IMR-90 (cell line): ENCODE measurements at regions not wholly inside any gene's neighbourhood (a gene's known extent, or its start where the extent isn't known, plus 50 kb on each side); places are given as distances from the start of the nearest gene placed in this dataset.

Experiments used
- ATAC-seq: fragments of 200-7000 bp; cut with Tn5 transposase; 2 replicates; pipeline ENCODE4 v1.9.1; 2020; ENCODE audit warnings: low read depth, mild to moderate bottlenecking, moderate library complexity
- BruUV-seq: library from RNA; stranded (reverse); fragments of 400-500 nt; replicated peaks from 2 replicates; lab custom pipeline; 2021; lab: Mats Ljungman, UMichigan
- CTCF ChIA-PET: fragments of 300-600 bp; formaldehyde crosslinking; extraction: SDS; loops from one replicate; lab custom pipeline; 2021; ENCODE audit warnings: antibody characterized with exemption; lab: Yijun Ruan, JAX
- POLR2A ChIA-PET: fragments of 300-600 bp; sonication (Branson Sonifier 250); formaldehyde crosslinking; loops from one replicate; lab custom pipeline; 2022; ENCODE audit warnings: antibody characterized with exemption; ENCODE audit not compliant: unreplicated experiment; lab: Charles Lee
- DNase-seq: peaks from one replicate; pipeline ENCODE4 v3.0.0; 2013
- H2AFZ ChIP-seq: replicated peaks from 2 replicates; pipeline ENCODE3; 2013; ENCODE audit warnings: low read length, mild to moderate bottlenecking; ENCODE audit not compliant: poor library complexity
- H2AK5ac ChIP-seq: 2 replicates; pipeline ENCODE4 v1.6.1; 2013; ENCODE audit warnings: low read depth, low read length, inconsistent platforms
- H2AK9ac ChIP-seq: replicated peaks from 2 replicates; pipeline ENCODE3; 2013; ENCODE audit warnings: mild to moderate bottlenecking, low read depth, low read length, moderate library complexity; ENCODE audit not compliant: poor library complexity
- H2BK120ac ChIP-seq: 2 replicates; pipeline ENCODE4 v1.6.1; 2013; ENCODE audit warnings: low read depth, low read length, inconsistent platforms
- H2BK15ac ChIP-seq: 3 replicates; pipeline ENCODE4 v1.6.1; 2013; ENCODE audit warnings: low read depth, low read length, inconsistent platforms
- H2BK20ac ChIP-seq: 2 replicates; pipeline ENCODE4 v1.6.1; 2013; ENCODE audit warnings: low read depth, mild to moderate bottlenecking, inconsistent platforms, low read length, moderate library complexity
- H2BK5ac ChIP-seq: 2 replicates; pipeline ENCODE4 v1.6.1; 2013; ENCODE audit warnings: mild to moderate bottlenecking, low read depth, low read length, inconsistent platforms; ENCODE audit not compliant: poor library complexity, severe bottlenecking
- H3K14ac ChIP-seq: replicated peaks from 2 replicates; pipeline ENCODE4 v1.6.1; 2013; ENCODE audit warnings: low read depth, low read length, inconsistent platforms
- H3K18ac ChIP-seq: 2 replicates; pipeline ENCODE4 v1.6.1; 2013; ENCODE audit warnings: low read depth, low read length, control low read depth
- H3K23ac ChIP-seq: 2 replicates; pipeline ENCODE4 v1.6.1; 2013; ENCODE audit warnings: low read depth, low read length, inconsistent platforms
- H3K27ac ChIP-seq: 2 replicates; pipeline ENCODE4 v1.5.1; 2013; ENCODE audit warnings: mild to moderate bottlenecking, control low read depth, low read length; ENCODE audit not compliant: insufficient read depth
- H3K27me3 ChIP-seq: 2 replicates; pipeline ENCODE4 v1.6.1; 2013; ENCODE audit warnings: low read length; ENCODE audit not compliant: control insufficient read depth, insufficient read depth
- H3K36me3 ChIP-seq: 2 replicates; pipeline ENCODE4 v1.6.1; 2013; ENCODE audit warnings: low read length, mixed read lengths; ENCODE audit not compliant: control insufficient read depth, insufficient read depth
- H3K4ac ChIP-seq: 2 replicates; pipeline ENCODE4 v1.6.1; 2013; ENCODE audit warnings: low read depth, low read length, inconsistent platforms
- H3K4me1 ChIP-seq: 2 replicates; pipeline ENCODE4 v1.6.1; 2013; ENCODE audit warnings: low read length, mixed read lengths; ENCODE audit not compliant: control insufficient read depth, insufficient read depth
- H3K4me2 ChIP-seq: 2 replicates; pipeline ENCODE4 v1.6.1; 2013; ENCODE audit warnings: low read depth, mild to moderate bottlenecking, control low read depth, low read length, moderate library complexity
- H3K4me3 ChIP-seq: 2 replicates; pipeline ENCODE4 v1.5.1; 2013; ENCODE audit warnings: low read depth, mild to moderate bottlenecking, control low read depth, low read length, moderate library complexity; ENCODE audit not compliant: insufficient read depth
- H3K56ac ChIP-seq: 2 replicates; pipeline ENCODE4 v1.6.1; 2013; ENCODE audit warnings: low read length, inconsistent platforms; ENCODE audit not compliant: insufficient read depth; ENCODE audit errors: extremely low read depth
- H3K79me1 ChIP-seq, 2 experiments: 2 replicates each; pipeline ENCODE4 v1.6.1; 2013; ENCODE audit warnings: low read length in 2 of 2, inconsistent platforms in 1 of 2, low read depth in 1 of 2
- H3K9ac ChIP-seq: 2 replicates; pipeline ENCODE4 v1.6.1; 2013; ENCODE audit warnings: low read depth, low read length, control low read depth
- H3K9me1 ChIP-seq: 2 replicates; pipeline ENCODE4 v1.6.1; 2013; ENCODE audit warnings: low read length, inconsistent platforms; ENCODE audit not compliant: insufficient read depth
- H3K9me3 ChIP-seq: 2 replicates; pipeline ENCODE4 v1.6.1; 2013; ENCODE audit warnings: low read length; ENCODE audit not compliant: control insufficient read depth, insufficient read depth
- H4K20me1 ChIP-seq: 2 replicates; pipeline ENCODE4 v1.6.1; 2013; ENCODE audit warnings: low read length, inconsistent platforms; ENCODE audit not compliant: insufficient read depth
- H4K5ac ChIP-seq: 2 replicates; pipeline ENCODE4 v1.6.1; 2013; ENCODE audit warnings: mild to moderate bottlenecking, low read depth, low read length, control low read depth
- H4K8ac ChIP-seq, 2 experiments: 2 replicates each; pipeline ENCODE4 v1.6.1; 2013; ENCODE audit warnings: low read depth in 2 of 2, low read length in 2 of 2, control low read depth in 1 of 2, inconsistent platforms in 1 of 2
- H4K91ac ChIP-seq: 2 replicates; pipeline ENCODE4 v1.6.1; 2013; ENCODE audit warnings: low read depth, low read length, inconsistent platforms; ENCODE audit not compliant: insufficient read depth
- CHD1 ChIP-seq: IDR thresholded peaks from 2 replicates; pipeline ENCODE4 v1.6.1; 2012; ENCODE audit warnings: low read depth, low read length, improper control_type of control experiment
- MAZ ChIP-seq: IDR thresholded peaks from 2 replicates; pipeline ENCODE4 v1.6.1; 2012; ENCODE audit warnings: low read depth, mild to moderate bottlenecking, low read length, improper control_type of control experiment, moderate library complexity, borderline replicate concordance
- MXI1 ChIP-seq: IDR thresholded peaks from 2 replicates; pipeline ENCODE4 v1.6.1; 2012; ENCODE audit warnings: low read depth, mild to moderate bottlenecking, low read length, moderate library complexity, borderline replicate concordance
- NFE2L2 ChIP-seq: fragments of 150-350 bp; IDR thresholded peaks from 2 replicates; pipeline ENCODE4 v1.6.1; 2016; ENCODE audit warnings: low read depth, mild to moderate bottlenecking, low read length
- RAD21 ChIP-seq: IDR thresholded peaks from 2 replicates; pipeline ENCODE4 v1.6.1; 2012; ENCODE audit warnings: low read length, improper control_type of control experiment
- SMC3 ChIP-seq: fragments of 150-350 bp; IDR thresholded peaks from 2 replicates; pipeline ENCODE4 v1.6.1; 2016; ENCODE audit warnings: low read depth, mild to moderate bottlenecking, antibody characterized with exemption, low read length, moderate library complexity
- dilution Hi-C: fragments of 300-500 bp; cut with HindIII; formaldehyde crosslinking; loops from one replicate; pipeline ENCODE4 v1.14.3; 2018; ENCODE audit warnings: low sequenced_read_pairs; ENCODE audit not compliant: unreplicated experiment
- in situ Hi-C: fragments of 300-500 bp; cut with MboI; formaldehyde crosslinking; loops from 3 replicates; pipeline ENCODE4 v1.14.3; 2019; ENCODE audit warnings: low sequenced_read_pairs, inconsistent platforms, mixed read lengths
- intact Hi-C: fragments of 100-400 bp; cut with micrococcal nuclease; formaldehyde crosslinking; loops from 2 replicates; pipeline ENCODE4 v1.10.0; 2022
- TF ChIP-seq, protein P1 (sequence below): fragments of 150-350 bp; IDR thresholded peaks from 2 replicates; pipeline ENCODE4 v1.6.1; 2017; ENCODE audit warnings: mild to moderate bottlenecking, antibody characterized with exemption, low read length, low read depth

GRCh38 chr6:86822747-86823146 is 114.6 kb upstream of the HTR1E start:
- no peak for DNase-seq
- ATAC-seq, result no peak
- no peak overlapping the region for H2BK120ac ChIP-seq
- no peaks in the 10 kb centered on the region for H3K79me1 ChIP-seq
- H3K4me3 ChIP-seq, result no peak overlapping the region
- no peak overlapping the region for H3K14ac ChIP-seq
- peaks cover 1% of the 10 kb centered on the region; the same call in 1 of the 2 replicates for H3K9me3 ChIP-seq
- no peak overlapping the region for H3K27ac ChIP-seq
- H3K4ac ChIP-seq, result no peak overlapping the region
- BruUV-seq, result no TSS peak
- H3K4me2 ChIP-seq, result no peak overlapping the region
- no peak overlapping the region for H4K91ac ChIP-seq
- no peak overlapping the region for H3K9ac ChIP-seq
- dilution Hi-C loops (no loop called here), intact Hi-C loops (no loop called here), in situ Hi-C loops (no loop called here)
- no peak overlapping the region for H2BK15ac ChIP-seq
- no peak overlapping the region for H4K5ac ChIP-seq
- H3K27me3 ChIP-seq, result no peaks in the 10 kb centered on the region
- H2BK20ac ChIP-seq, result no peak overlapping the region
- H2AFZ ChIP-seq, result no peak overlapping the region
- TF ChIP-seq CHD1 (no peak), MXI1 (no peak), SMC3 (no peak), NFE2L2 (no peak), RAD21 (no peak), MAZ (no peak)
- TF ChIP-seq, protein P1, sequence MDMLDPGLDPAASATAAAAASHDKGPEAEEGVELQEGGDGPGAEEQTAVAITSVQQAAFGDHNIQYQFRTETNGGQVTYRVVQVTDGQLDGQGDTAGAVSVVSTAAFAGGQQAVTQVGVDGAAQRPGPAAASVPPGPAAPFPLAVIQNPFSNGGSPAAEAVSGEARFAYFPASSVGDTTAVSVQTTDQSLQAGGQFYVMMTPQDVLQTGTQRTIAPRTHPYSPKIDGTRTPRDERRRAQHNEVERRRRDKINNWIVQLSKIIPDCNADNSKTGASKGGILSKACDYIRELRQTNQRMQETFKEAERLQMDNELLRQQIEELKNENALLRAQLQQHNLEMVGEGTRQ, result no peak
- H4K8ac ChIP-seq, result no peak overlapping the region
- no peak overlapping the region for H3K56ac ChIP-seq
- H3K36me3 ChIP-seq, result no peaks in the 10 kb centered on the region
- H3K18ac ChIP-seq, result no peak overlapping the region
- H2AK9ac ChIP-seq, result no peak overlapping the region
- H4K20me1 ChIP-seq, result no peaks in the 10 kb centered on the region
- H3K23ac ChIP-seq, result no peak overlapping the region
- H2AK5ac ChIP-seq, result no peak overlapping the region
- no peaks in the 10 kb centered on the region for H3K9me1 ChIP-seq
- no peaks in the 10 kb centered on the region for H3K4me1 ChIP-seq
- H2BK5ac ChIP-seq, result no peak overlapping the region
- CTCF ChIA-PET, result no interaction called here
- POLR2A ChIA-PET, result no interaction called here
